GM12874 (cell line): ENCODE measurements at regions not wholly inside any gene's neighbourhood (a gene's known extent, or its start where the extent isn't known, plus 50 kb on each side); places are given as distances from the start of the nearest gene placed in this dataset.

Source experiments
- TF ChIP-seq, protein P1 (sequence below): IDR thresholded peaks from 2 replicates; pipeline ENCODE4 v1.5.1; 2011; ENCODE audit warnings: low read depth, mild to moderate bottlenecking, control low read depth, low read length, moderate library complexity; ENCODE audit not compliant: insufficient read depth

DNA sequence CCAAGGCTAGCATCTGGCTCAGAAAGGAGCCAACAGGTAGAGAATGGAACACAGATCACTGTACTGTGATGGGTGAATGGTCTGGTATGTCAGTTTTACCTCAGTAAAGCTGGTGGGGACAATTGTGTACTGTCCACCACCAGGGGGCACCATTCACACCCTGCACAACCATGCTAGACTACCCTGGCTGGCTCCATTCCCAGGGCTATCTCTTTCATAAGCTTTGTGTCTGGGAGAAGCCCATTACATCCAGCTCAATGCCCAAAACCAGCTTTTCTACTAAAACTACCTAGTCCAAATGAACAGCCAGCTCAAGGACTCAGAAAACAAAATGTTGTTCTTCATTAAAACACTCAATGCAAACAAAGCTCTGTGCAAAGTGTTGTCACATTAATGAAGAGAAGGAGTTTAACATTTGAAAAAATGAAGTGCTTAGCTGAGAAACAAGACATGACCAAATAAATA is 62.0 kb upstream of the RASAL2 start:
- TF ChIP-seq, protein P1, sequence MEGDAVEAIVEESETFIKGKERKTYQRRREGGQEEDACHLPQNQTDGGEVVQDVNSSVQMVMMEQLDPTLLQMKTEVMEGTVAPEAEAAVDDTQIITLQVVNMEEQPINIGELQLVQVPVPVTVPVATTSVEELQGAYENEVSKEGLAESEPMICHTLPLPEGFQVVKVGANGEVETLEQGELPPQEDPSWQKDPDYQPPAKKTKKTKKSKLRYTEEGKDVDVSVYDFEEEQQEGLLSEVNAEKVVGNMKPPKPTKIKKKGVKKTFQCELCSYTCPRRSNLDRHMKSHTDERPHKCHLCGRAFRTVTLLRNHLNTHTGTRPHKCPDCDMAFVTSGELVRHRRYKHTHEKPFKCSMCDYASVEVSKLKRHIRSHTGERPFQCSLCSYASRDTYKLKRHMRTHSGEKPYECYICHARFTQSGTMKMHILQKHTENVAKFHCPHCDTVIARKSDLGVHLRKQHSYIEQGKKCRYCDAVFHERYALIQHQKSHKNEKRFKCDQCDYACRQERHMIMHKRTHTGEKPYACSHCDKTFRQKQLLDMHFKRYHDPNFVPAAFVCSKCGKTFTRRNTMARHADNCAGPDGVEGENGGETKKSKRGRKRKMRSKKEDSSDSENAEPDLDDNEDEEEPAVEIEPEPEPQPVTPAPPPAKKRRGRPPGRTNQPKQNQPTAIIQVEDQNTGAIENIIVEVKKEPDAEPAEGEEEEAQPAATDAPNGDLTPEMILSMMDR, result peak; percentile 81

DNA sequence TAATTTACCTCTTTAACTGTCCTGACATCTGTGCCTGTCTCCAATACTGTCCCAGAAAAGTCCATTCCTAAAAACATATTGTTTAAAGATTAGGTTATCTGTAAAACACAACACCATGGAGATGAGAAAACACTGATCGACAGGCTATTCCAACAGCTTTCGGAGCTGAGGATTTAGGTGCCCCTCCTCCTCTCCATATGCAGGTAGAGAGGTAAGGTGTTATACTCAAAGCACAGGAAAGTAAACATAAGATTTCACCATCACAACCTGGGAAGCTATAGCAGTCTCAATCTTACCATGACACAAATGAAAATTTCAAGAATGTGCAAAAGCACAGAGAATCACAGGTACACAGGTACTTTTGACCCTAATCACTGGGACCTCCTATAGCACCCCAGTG is 60.9 kb upstream of the RASAL2 start:
- TF ChIP-seq, protein P1, result no peak

DNA sequence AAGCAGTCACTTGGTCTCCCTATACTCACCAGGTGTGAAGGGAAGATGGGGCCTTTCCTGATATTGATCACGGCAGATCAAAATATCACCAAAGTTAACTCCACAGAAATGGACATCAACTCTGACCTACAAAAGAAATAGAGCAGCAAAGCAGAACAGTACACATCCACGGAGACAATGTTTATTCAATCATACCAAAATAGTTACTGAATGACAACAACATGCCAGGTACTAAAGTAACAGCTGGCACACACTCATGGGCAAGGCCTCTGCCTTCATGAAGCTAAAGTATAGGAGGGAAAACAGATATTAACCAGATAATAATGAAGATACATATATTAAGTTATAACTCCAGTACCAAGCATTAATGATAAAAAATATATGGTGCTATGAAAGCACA is 59.2 kb upstream of the RASAL2 start:
- TF ChIP-seq, protein P1, result no peak

DNA sequence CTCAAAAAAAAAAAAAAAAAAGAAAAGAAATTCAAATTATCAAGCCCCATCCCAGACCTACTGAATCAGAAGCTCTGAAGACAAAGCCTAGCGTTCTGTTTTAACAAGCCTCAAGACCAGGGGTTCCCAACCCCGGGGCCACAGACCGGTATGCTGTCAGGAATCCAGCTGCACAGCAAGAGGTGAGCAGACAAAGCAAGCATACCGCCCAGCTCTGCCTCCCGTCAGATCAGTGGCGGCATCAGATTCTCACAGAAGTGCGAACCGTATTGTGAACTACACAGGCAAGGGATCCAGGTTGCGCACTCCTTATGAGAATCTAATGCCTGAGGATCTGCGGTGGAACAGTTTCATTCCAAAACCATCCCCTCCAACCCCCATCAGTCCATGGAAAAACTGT is 57.8 kb upstream of the RASAL2 start:
- TF ChIP-seq, protein P1, result no peak

DNA sequence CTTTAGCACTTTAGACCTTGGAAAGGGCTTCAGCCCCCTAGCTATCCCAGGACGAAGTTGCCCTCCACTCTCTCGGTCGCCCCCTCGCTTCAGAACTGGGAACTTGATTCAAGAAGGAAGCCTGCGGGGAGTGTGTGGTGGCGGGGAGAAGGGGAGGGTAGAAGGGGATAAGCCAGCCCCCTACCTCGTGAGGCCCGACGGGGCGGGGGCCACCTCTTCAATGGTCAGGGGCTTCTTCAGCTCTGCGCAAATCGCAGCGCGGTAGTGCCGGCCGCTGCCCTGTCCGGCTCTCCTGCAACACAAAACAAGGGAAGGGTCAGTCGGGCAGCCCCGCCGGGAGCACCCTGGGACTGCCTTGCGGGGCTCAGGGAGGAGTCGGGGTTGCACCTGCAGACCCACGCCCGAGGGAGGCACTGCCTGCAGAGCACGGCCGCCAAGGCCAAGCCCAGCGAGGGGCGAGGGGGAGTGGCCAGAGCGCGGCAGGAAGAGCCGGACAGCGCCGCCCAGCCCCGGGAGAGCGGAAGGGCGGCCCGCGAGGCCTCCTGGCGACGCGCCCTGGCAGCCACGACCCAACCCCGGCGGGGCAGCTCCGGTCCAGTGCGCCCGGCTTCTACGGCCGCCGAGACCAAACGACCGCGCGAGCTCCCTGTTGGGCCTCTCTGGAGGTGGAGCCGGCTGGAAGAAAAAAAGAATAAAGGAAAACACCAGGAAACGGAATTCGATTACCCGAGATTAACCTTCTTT is 56.2 kb upstream of the RASAL2 start:
- TF ChIP-seq, protein P1, result no peak

DNA sequence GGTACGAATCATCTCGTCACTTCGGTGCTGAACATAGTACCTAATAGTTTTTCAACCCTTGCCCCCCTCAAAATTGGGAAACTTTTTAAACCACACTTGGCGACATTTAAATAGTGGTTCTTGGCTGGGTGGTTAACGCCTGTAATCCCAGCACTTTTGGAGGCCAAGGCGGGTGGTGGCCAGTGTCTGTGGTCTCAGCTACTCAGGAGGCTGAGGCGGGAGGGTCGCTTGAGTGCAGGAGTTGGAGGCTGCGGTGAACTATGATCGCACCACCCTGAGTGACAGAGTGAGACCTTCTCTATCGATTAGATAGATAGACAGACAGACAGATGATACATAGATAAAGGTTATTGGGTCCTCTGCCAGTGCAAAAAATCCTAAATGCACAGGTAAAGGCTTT is 55.5 kb upstream of the RASAL2 start:
- TF ChIP-seq, protein P1, result no peak

DNA sequence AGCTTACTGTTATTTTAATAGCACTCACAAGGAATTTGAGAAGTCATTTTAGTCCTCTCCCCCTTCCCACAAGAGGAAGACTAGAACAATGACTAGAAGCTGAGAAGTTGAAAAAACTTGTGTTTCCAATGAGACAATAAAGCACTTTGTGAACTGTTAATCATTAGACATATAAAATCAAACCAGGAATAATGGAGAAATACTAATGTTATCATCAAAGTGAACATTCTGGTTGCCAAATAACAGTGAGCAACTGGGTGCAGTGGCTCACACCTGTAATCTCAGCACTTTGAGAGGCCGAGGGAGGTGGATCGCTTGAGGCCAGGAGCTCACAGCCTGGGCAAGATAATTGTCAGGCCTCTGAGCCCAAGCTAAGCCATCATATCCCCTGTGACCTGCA is 54.0 kb upstream of the RASAL2 start:
- TF ChIP-seq, protein P1, result no peak
